Activated effector memory CD4-positive, alpha-beta T cell treated with anti-CD3 and anti-CD28 coated beads, Interleukin-2, amount 50 U/mL, for 16 hours (primary cell): ENCODE measurements at regions not wholly inside any gene's neighbourhood (a gene's known extent, or its start where the extent isn't known, plus 50 kb on each side); places are given as distances from the start of the nearest gene placed in this dataset.

Source experiments
- DNase-seq: peaks from one replicate; pipeline ENCODE4 v3.0.0-alpha.2; 2020

GRCh38 chr12:75717902-75718301 lies 206.5 kb upstream of the KRR1 start:
- no peak for DNase-seq

GRCh38 chr12:75716291-75717025 lies 205.0 kb upstream of the KRR1 start:
- no peak for DNase-seq

DNA sequence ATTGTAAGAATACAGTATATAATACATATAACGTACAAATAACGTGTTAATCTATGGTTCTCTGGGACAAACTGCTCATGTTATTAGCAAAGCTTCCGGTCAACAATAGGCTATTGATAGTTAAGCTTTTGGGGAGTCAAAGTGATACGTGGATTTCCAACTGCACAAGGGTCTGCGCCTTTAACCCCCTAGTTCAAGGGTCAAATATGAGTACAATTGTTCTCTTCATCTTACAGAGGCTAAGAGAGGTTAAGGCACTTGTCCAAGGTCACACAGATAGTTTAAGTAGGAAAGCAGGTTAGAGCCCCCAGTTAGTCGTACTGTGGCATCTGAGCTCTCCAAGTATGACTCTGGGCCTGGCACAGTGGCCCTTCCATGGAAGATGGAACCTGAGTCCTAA lies 204.3 kb upstream of the KRR1 start:
- DNase-seq = no peak

DNA sequence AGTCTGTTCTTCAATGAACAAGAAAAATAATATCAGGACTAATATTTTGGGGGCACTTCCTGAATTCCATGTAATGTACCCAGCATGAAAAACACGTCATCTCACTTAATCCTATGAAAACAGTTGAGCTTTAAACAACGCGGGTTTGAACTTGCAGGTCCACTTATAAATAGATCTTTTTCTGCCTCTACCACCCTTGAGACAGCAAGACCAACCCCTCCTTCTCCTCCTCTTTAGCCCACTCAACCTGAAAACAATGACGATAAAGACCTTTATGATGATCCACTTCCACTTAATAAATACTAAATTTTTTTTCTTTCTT lies 203.9 kb upstream of the KRR1 start:
- DNase-seq = no peak

DNA sequence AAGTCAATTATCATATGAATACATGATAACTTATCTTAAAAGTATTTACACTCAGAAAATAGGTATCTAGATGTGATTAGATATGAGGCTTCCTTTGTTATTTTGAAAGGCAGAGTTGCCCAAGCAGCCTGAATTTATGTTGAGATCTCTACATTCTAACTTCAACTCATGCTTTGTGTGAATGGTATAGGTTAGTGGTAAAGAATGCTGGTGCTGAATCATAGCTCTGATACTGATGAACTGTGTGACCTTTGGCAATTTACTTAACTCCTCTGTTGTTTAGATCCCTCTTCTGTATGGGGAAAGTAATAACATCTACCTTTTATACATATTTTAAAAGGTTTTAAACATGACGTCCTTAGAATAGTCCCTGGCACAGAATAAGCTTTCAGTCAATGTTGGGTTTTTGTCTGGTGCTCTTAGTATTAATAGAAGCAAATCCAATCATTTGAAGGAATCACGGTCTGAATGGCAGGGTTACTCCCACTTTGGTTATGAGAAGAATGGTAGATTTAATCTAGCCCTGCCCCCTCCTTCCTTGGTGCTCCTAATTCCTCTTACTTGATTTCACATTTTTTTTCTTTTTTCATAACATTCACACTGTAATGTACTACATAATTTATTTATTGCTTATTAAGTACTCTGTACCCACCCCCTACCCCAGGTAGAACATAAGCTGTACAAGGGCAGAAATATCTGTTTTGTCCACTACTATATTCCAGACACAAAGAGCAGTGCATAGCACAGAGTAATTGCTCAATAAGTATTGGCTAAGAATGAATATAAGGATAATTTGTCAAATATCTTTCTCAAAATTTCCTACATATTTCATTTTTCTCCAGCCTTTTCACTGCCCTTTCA lies 203.3 kb upstream of the KRR1 start:
- DNase-seq = no peak

GRCh38 chr12:75713434-75713833 lies 202.0 kb upstream of the KRR1 start:
- no peak for DNase-seq

DNA sequence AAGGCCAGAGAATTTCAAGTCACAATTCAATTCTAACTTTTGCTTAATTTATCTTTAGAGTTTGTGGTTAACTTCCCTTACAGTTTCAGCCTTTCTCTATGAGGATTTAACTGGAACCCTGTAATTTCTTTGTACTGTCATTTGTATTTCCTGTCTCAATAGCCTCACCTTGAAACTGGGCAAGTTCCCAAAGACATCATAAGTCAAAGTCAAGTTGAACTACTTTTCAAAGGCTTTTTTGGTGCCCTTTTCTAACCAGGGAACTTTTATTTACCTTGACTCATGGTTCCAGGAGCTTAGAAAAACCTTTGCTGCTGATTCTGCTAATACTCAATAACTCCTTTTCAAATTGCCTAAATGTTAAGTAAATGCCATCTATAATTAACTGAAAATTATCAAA lies 200.8 kb upstream of the KRR1 start:
- no peak for DNase-seq

DNA sequence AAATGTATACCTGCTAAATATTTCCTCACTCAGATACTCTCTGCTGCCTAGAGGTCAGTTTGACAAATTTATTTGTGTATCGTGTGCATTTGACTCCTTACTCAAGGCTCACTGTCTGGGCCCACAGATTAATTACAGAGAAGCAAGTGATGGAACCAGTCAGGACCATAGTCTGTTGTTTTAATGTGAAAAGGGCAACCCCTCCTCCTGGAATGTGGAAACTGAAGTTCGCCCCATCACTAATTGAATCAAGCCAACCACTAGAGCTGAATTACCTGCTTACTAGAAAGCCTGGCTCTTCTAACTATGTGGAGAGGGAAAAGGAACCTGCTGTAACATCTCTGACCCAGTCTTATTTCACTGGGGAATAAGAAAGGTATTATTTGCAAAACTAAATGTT lies 199.9 kb upstream of the KRR1 start:
- no peak for DNase-seq

DNA sequence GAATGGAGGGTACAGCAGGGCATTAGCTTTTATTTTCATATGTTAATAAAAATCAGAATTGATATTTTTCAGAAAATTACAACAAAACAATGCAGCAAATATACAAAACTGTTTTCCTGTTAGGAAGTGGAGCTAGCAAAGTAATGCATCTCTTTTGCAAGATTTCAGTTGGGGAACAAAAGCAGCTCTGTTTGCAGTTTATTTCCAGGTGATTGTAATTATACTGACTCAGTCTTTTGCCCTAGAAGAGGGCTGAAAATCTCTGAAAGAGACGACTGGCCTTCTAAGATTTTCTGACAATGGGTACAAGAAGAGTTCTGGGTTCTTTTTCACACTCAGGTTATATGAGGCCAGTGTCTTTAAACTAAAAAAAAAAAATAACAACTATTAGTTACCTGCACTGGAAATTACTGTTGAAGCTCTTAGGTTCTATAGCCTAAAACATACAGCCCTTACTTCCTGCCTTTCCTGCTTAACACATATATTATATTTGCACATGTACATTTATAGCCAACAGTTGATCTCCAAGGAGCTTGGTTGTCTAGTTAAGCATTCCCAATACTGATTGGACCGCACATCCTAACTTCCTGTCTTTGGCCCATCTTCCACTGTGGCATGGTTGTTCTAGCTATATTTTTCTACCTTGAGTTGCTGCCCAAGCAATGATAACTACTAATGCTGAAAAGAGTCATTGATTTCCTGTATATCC lies 199.1 kb upstream of the KRR1 start:
- DNase-seq = no peak

DNA sequence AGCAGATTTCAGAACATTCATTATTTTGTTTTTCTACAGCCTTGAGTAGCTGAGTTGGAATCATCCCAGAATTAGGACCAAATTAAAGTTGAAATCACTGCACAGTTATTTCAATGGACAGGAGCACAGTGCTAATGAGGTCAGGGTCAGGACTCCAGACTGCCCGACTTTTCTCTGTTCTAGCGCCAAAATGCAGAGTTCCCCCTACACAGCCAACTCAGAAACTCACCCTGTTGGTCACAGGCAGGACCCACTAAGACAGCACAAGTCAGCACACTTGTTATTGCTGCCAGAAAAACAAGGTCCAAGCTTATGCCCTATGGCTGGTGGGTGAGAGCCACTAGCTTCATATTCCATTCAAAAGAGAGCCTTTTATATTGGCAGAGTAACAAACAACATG lies 198.1 kb upstream of the KRR1 start:
- no peak for DNase-seq

DNA sequence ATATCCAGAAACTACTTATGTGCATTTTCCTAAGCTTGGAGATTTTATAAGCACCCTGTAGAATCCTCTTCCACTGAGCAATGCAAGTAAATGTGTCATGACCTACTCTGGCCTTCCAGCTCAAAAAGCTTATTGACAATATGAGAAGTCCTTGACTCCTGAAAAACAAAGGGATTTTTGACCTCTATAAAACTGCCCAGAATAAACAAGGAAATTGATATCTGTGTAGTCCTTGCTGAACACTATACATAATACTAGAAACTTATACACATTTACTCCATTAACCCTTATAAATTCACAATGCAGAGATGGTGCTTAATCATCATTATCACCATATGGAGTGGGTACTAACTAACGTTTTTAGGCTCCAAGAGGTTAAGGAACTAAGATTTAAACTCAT lies 197.4 kb upstream of the KRR1 start:
- DNase-seq = no peak

- no peak for DNase-seq
Observed at GRCh38 chr12:75707983-75708382, 196.6 kb upstream of the KRR1 start.

DNA sequence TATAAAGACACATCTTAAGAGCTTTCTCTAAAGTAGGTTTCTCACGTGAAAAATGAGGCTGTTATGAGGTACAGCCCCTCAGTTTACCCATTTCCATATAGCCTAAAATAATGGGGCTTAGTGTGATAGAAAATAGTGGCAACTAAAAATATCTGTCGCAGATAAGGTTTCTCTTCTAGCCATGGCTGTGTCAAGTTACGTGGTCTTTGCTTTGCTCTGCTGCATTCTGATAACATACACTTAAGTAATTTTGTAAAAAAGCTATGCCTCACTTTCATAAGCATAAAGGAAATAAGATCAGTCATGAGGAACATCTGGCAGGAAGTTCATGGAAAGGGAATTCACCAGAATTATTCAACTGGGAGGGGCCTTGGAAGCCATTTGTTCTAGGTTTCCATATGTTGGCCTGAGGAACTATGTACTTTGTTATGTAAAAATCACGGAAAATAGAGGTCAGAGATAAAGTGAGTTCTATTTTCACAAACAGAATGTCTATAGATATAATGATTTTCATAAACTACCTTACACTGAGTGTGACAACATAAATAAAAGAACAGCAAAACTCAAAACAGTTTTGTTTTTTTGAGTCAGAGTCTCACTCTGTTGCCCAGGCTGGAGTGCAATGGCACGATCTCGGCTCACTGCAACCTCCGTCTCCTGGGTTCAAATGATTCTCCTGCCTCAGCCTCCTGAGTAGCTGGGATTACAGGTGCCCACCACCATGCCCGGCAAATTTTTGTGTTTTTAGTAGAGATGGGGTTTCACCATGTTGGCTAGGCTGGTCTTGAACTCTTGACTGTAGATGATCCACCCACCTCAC lies 195.6 kb upstream of the KRR1 start:
- DNase-seq = no peak

- no peak for DNase-seq
Observed at GRCh38 chr12:75705749-75706711, 194.6 kb upstream of the KRR1 start.

DNA sequence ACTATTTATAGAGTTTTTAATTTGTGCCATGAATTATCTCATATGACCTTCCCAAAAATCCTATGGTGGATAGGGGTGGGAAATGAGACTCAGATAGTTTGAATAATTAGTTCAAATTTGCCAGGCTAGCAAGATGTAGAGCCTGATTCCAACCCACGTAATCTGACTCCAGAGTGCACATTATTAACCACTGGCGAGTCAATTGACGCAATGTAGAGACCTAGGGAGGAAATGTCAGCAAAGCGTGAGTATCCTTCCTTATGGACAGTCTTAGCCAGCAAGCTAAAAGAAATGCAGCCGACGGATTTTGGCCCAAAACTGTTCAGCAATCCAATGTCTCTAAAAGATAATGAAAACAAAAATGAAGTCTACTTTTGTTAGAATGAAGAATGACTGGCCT lies 193.3 kb upstream of the KRR1 start:
- no peak for DNase-seq

DNA sequence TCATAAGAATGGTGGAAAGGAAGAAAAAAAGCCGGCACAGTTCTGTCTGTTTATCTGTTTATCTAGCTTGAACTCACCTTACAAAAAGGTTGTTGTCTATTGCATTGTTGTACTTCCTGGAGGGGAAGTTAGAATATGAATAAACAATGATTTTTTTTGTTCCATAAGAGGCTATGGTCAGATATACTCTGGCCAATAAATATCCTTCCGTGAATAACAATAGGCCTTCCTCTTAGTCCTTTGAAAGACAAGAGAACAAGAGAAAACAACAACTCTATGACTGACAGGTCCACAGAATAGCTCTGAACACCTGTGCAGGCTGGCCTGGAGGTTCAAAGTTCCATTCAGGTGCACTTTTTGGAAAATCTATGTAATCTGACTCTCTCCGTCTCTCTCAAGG lies 192.8 kb upstream of the KRR1 start:
- DNase-seq = no peak

- no peak for DNase-seq
Observed at GRCh38 chr12:75703131-75703530, 191.7 kb upstream of the KRR1 start.

GRCh38 chr12:75702477-75703093 lies 191.2 kb upstream of the KRR1 start:
- no peak for DNase-seq

GRCh38 chr12:75701859-75702258 lies 190.4 kb upstream of the KRR1 start:
- no peak for DNase-seq

DNA sequence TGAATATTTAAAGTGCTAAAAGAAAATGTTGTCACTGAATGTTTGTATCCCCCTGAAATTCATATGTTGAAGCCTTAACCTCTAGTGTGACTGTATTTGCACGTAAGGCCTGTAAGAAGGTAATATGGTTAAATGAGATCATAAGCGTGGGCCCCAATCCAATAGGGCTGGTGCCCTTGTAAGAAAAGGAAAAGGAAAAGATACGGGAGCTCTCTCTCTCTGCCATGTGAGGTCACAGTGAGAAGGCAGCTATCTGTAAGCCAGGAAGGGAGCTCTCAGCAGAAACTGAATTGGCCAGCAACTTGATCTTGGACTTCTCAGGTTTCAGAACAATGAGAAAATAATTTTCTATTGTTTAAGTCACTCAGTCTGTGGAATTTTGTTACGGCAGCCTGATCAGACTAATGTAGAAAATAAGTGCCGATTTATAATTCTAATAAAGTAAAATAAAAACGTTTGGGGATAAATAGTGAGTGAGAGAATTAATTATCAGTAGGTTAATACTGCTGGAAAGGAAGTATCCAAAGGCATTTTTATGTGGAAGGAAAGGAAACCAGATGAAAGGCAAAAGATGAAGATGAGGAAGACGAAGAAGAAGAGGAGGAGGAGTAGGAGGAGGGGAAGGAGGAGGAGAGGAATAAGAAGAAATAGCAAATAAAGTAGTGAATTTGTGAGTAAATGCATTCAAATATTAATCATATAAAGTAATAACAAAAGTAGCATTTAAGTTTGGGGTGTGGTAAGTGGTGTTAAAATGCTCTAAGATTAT lies 188.5 kb upstream of the KRR1 start:
- no peak for DNase-seq

DNA sequence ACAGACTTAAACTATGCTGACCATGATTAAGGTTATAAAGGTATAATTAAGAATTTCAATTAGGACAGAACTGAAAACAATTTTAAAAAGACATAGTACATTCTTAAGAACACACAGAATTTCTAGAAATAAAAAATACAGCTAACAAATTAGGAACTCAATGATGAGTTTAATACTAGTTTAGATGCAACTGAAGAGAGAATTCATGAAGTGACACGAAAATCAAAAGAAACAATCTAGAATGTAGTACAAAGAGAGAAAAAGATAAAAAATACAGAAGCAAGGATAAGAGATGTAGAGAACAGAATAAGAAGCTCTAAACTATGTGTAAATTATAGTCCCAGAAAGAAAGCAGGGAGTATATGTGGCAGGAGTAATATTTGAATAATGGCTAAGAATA lies 187.8 kb upstream of the KRR1 start:
- no peak for DNase-seq
